ENCODE measurements at regions not wholly inside any gene's neighbourhood (a gene's known extent, or its start where the extent isn't known, plus 50 kb on each side); places are given as distances from the start of the nearest gene placed in this dataset.

GRCh38 chr4:33467291-33467690 is 2747.1 kb downstream of the PCDH7 start:
- 57 to 74% methylated on average over 13 of the region's 13 CpGs for whole genome bisulfite sequencing, 2 donors
- TF ChIP-seq POLR2A (IDR thresholded peaks at IDR 0.05) (no peak), CTCF (IDR thresholded peaks at IDR 0.05) (no peak)
- Histone ChIP-seq H3K27me3 (no peaks in the 10 kb centered on the region), H3K9me3 (no peaks in the 10 kb centered on the region), H3K4me3 (peak overlapping the region; percentile 41 to 47), H3K27ac (peak overlapping the region in 1 of 2 donors; percentile 64), H3K36me3 (ENCODE audit: low read depth, missing control alignments) (no peaks in the 10 kb centered on the region), H3K4me1 (no peaks in the 10 kb centered on the region)
- intact Hi-C loops (cut with DNase I; ENCODE audit: low total_unique reads), result no loop called here
- peak; percentile 63 for DNase-seq

- DNase-seq, result no peak
- Histone ChIP-seq H3K36me3 (ENCODE audit: low read depth, missing control alignments) (no peaks in the 10 kb centered on the region), H3K4me3 (no peak overlapping the region), H3K4me1 (no peaks in the 10 kb centered on the region), H3K27ac (no peak overlapping the region), H3K27me3 (no peaks in the 10 kb centered on the region), H3K9me3 (no peaks in the 10 kb centered on the region)
- intact Hi-C loops (cut with DNase I; ENCODE audit: low total_unique reads), result no loop called here
- TF ChIP-seq CTCF (IDR thresholded peaks at IDR 0.05) (no peak), POLR2A (IDR thresholded peaks at IDR 0.05) (no peak)
- 84% methylated on average over 4 of the region's 4 CpGs for WGBS, 2 donors
Measured at GRCh38 chr4:33470805-33471204, 2750.6 kb downstream of the PCDH7 start.

- H3K9me3 ChIP-seq, result no peaks in the 10 kb centered on the region
- TF ChIP-seq POLR2A (IDR thresholded peaks at IDR 0.05) (no peak), CTCF (IDR thresholded peaks at IDR 0.05) (no peak)
- no peak overlapping the region for H3K4me3 ChIP-seq
- no peak overlapping the region for H3K27ac ChIP-seq
- no peaks in the 10 kb centered on the region for H3K27me3 ChIP-seq
- intact Hi-C loops (cut with DNase I; ENCODE audit: low total_unique reads), result no loop called here
- no peak for DNase-seq
- WGBS, 2 donors, result 83 to 86% methylated on average over 4 of the region's 4 CpGs
- no peaks in the 10 kb centered on the region for H3K4me1 ChIP-seq
- no peaks in the 10 kb centered on the region for H3K36me3 ChIP-seq (ENCODE audit: low read depth, missing control alignments)
Measured at GRCh38 chr4:33477715-33478114, 2757.5 kb downstream of the PCDH7 start.

GRCh38 chr4:33482773-33483172 is 2761.5 kb downstream of the ARAP2 start:
- H3K27me3 ChIP-seq, result no peaks in the 10 kb centered on the region
- no peaks in the 10 kb centered on the region for H3K9me3 ChIP-seq
- H3K4me3 ChIP-seq, result no peak overlapping the region
- no peak for DNase-seq
- no peak overlapping the region for H3K27ac ChIP-seq
- 86 to 95% methylated on average over 1 of the region's 1 CpG for WGBS, 2 donors
- H3K36me3 ChIP-seq (ENCODE audit: low read depth, missing control alignments), result no peaks in the 10 kb centered on the region
- TF ChIP-seq CTCF (IDR thresholded peaks at IDR 0.05) (no peak), POLR2A (IDR thresholded peaks at IDR 0.05) (no peak)
- intact Hi-C loops (cut with DNase I; ENCODE audit: low total_unique reads), result no loop called here
- no peaks in the 10 kb centered on the region for H3K4me1 ChIP-seq

GRCh38 chr4:33485111-33485510 is 2759.2 kb downstream of the ARAP2 start:
- H3K9me3 ChIP-seq, result no peaks in the 10 kb centered on the region
- H3K27ac ChIP-seq, result no peak overlapping the region
- no peak for DNase-seq
- H3K27me3 ChIP-seq, result no peaks in the 10 kb centered on the region
- no peak for TF ChIP-seq POLR2A (IDR thresholded peaks at IDR 0.05)
- H3K36me3 ChIP-seq (ENCODE audit: low read depth, missing control alignments), result no peaks in the 10 kb centered on the region
- no peaks in the 10 kb centered on the region for H3K4me1 ChIP-seq
- WGBS, 2 donors, result 72 to 76% methylated on average over 3 of the region's 3 CpGs
- H3K4me3 ChIP-seq, result no peak overlapping the region
- intact Hi-C loops (cut with DNase I; ENCODE audit: low total_unique reads), result no loop called here
